ENCODE measurements at regions not wholly inside any gene's neighbourhood (a gene's known extent, or its start where the extent isn't known, plus 50 kb on each side); places are given as distances from the start of the nearest gene placed in this dataset.

GRCh38 chr15:37823601-37824275 lies 110.7 kb upstream of the TMCO5A start:
- no peak for TF ChIP-seq CTCF (IDR thresholded peaks at IDR 0.05; ENCODE audit: insufficient read depth, low read length, poor library complexity, severe bottlenecking)

DNA sequence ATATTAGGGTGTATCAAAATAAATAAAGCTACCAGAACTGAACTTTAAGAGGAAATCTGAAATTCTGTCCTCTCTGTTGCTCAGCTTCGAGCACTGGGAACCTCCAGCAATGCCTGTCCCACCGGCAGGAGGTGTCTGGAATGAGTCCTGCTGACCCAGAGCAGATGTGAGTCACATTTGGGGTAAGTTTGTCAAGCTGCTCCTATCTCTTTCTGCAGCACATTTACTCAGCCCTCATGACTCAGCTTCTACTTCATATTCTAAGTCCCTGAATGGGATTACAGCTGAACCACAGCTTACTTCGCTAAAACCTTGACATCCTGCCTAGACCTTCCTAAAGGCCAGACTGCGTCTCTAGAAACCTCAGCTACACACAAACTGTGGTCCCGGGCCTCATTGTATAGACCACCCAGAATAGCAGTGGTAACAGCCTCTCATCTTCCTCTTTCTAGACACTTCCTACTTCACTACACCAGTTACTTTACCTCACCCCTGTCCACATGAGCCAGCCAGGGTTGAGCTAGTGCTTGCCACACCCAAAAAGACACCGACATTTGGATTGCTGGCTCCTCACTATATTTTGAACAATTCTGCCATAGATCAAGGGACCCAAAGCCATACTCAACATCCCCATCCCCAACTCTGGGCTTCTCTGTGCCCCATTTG lies 109.6 kb upstream of the TMCO5A start:
- H3K4me3 ChIP-seq (ENCODE audit: low read depth, low read length), result no peak overlapping the region

More at GRCh38 chr15:37823601-37824275, 110.7 kb upstream of the TMCO5A start:
- Histone ChIP-seq H3K36me3 (ENCODE audit: control insufficient read depth, insufficient read depth, low read length) (no peaks in the 10 kb centered on the region), H3K4me3 (ENCODE audit: low read depth, low read length) (no peak overlapping the region), H3K27me3 (ENCODE audit: control insufficient read depth, insufficient read depth, low read length) (no peaks in the 10 kb centered on the region)
- DNase-seq (ENCODE audit: low read depth), result no peak

GRCh38 chr15:37837276-37837675 lies 97.2 kb upstream of the TMCO5A start:
- TF ChIP-seq CTCF (IDR thresholded peaks at IDR 0.05; ENCODE audit: insufficient read depth, low read length, poor library complexity, severe bottlenecking), result no peak
- no peaks in the 10 kb centered on the region for H3K27me3 ChIP-seq (ENCODE audit: control insufficient read depth, insufficient read depth, low read length)
- no peak for DNase-seq (ENCODE audit: low read depth)
- H3K36me3 ChIP-seq (ENCODE audit: control insufficient read depth, insufficient read depth, low read length), result no peaks in the 10 kb centered on the region
- H3K4me3 ChIP-seq (ENCODE audit: low read depth, low read length), result no peak overlapping the region

More for the DNA sequence above, 109.6 kb upstream of the TMCO5A start:
- Histone ChIP-seq H3K36me3 (ENCODE audit: control insufficient read depth, insufficient read depth, low read length) (no peaks in the 10 kb centered on the region), H3K27me3 (ENCODE audit: control insufficient read depth, insufficient read depth, low read length) (no peaks in the 10 kb centered on the region)
- DNase-seq (ENCODE audit: low read depth), result peak; percentile 87
- TF ChIP-seq CTCF (IDR thresholded peaks at IDR 0.05; ENCODE audit: insufficient read depth, low read length, poor library complexity, severe bottlenecking), result peak; percentile 43

DNA sequence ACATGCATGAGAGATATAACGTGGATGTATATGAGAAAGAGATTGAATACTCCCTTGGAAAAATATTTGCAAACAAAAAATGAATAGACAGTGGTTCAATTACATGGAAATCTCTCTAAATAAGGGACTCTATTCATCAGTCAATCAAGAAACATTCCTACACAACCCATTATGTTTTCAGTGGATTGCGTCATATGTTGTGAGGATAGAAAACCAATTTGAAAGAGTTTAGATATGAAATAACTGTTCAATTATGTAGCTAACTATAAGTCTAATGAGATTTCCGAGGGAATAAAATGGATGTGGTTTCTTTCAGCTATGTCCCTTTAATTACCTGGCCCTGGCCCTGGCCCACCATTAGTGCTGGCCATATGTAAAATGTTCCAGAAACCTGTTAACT lies 86.7 kb upstream of the TMCO5A start:
- TF ChIP-seq CTCF (IDR thresholded peaks at IDR 0.05; ENCODE audit: insufficient read depth, low read length, poor library complexity, severe bottlenecking), result no peak
- DNase-seq (ENCODE audit: low read depth), result no peak
- no peak overlapping the region for H3K4me3 ChIP-seq (ENCODE audit: low read depth, low read length)

GRCh38 chr15:37856109-37856508 lies 78.3 kb upstream of the TMCO5A start:
- no peak overlapping the region for H3K4me3 ChIP-seq (ENCODE audit: low read depth, low read length)
- H3K27me3 ChIP-seq (ENCODE audit: control insufficient read depth, insufficient read depth, low read length), result no peaks in the 10 kb centered on the region
- no peak for TF ChIP-seq CTCF (IDR thresholded peaks at IDR 0.05; ENCODE audit: insufficient read depth, low read length, poor library complexity, severe bottlenecking)
- H3K36me3 ChIP-seq (ENCODE audit: control insufficient read depth, insufficient read depth, low read length), result no peaks in the 10 kb centered on the region
- DNase-seq (ENCODE audit: low read depth), result no peak

More for the DNA sequence above, 86.7 kb upstream of the TMCO5A start:
- no peaks in the 10 kb centered on the region for H3K36me3 ChIP-seq (ENCODE audit: control insufficient read depth, insufficient read depth, low read length)
- H3K27me3 ChIP-seq (ENCODE audit: control insufficient read depth, insufficient read depth, low read length), result no peaks in the 10 kb centered on the region

Measured in kidney epithelial cell (primary cell).